IMR-90 (cell line): ENCODE measurements at regions not wholly inside any gene's neighbourhood (a gene's known extent, or its start where the extent isn't known, plus 50 kb on each side); places are given as distances from the start of the nearest gene placed in this dataset.

Experiments
- ATAC-seq: fragments of 200-7000 bp; cut with Tn5 transposase; 2 replicates; pipeline ENCODE4 v1.9.1; 2020; ENCODE audit warnings: low read depth, mild to moderate bottlenecking, moderate library complexity
- BruUV-seq: library from RNA; stranded (reverse); fragments of 400-500 nt; replicated peaks from 2 replicates; lab custom pipeline; 2021; lab: Mats Ljungman, UMichigan
- CTCF ChIA-PET: fragments of 300-600 bp; formaldehyde crosslinking; extraction: SDS; loops from one replicate; lab custom pipeline; 2021; ENCODE audit warnings: antibody characterized with exemption; lab: Yijun Ruan, JAX
- POLR2A ChIA-PET: fragments of 300-600 bp; sonication (Branson Sonifier 250); formaldehyde crosslinking; loops from one replicate; lab custom pipeline; 2022; ENCODE audit warnings: antibody characterized with exemption; ENCODE audit not compliant: unreplicated experiment; lab: Charles Lee
- DNase-seq: peaks from one replicate; pipeline ENCODE4 v3.0.0; 2013
- H2AFZ ChIP-seq: replicated peaks from 2 replicates; pipeline ENCODE3; 2013; ENCODE audit warnings: low read length, mild to moderate bottlenecking; ENCODE audit not compliant: poor library complexity
- H2AK5ac ChIP-seq: 2 replicates; pipeline ENCODE4 v1.6.1; 2013; ENCODE audit warnings: low read depth, low read length, inconsistent platforms
- H2AK9ac ChIP-seq: replicated peaks from 2 replicates; pipeline ENCODE3; 2013; ENCODE audit warnings: mild to moderate bottlenecking, low read depth, low read length, moderate library complexity; ENCODE audit not compliant: poor library complexity
- H2BK120ac ChIP-seq: 2 replicates; pipeline ENCODE4 v1.6.1; 2013; ENCODE audit warnings: low read depth, low read length, inconsistent platforms
- H2BK15ac ChIP-seq: 3 replicates; pipeline ENCODE4 v1.6.1; 2013; ENCODE audit warnings: low read depth, low read length, inconsistent platforms
- H2BK20ac ChIP-seq: 2 replicates; pipeline ENCODE4 v1.6.1; 2013; ENCODE audit warnings: low read depth, mild to moderate bottlenecking, inconsistent platforms, low read length, moderate library complexity
- H2BK5ac ChIP-seq: 2 replicates; pipeline ENCODE4 v1.6.1; 2013; ENCODE audit warnings: mild to moderate bottlenecking, low read depth, low read length, inconsistent platforms; ENCODE audit not compliant: poor library complexity, severe bottlenecking
- H3K14ac ChIP-seq: replicated peaks from 2 replicates; pipeline ENCODE4 v1.6.1; 2013; ENCODE audit warnings: low read depth, low read length, inconsistent platforms
- H3K18ac ChIP-seq: 2 replicates; pipeline ENCODE4 v1.6.1; 2013; ENCODE audit warnings: low read depth, low read length, control low read depth
- H3K23ac ChIP-seq: 2 replicates; pipeline ENCODE4 v1.6.1; 2013; ENCODE audit warnings: low read depth, low read length, inconsistent platforms
- H3K27ac ChIP-seq: 2 replicates; pipeline ENCODE4 v1.5.1; 2013; ENCODE audit warnings: mild to moderate bottlenecking, control low read depth, low read length; ENCODE audit not compliant: insufficient read depth
- H3K27me3 ChIP-seq: 2 replicates; pipeline ENCODE4 v1.6.1; 2013; ENCODE audit warnings: low read length; ENCODE audit not compliant: control insufficient read depth, insufficient read depth
- H3K36me3 ChIP-seq: 2 replicates; pipeline ENCODE4 v1.6.1; 2013; ENCODE audit warnings: low read length, mixed read lengths; ENCODE audit not compliant: control insufficient read depth, insufficient read depth
- H3K4ac ChIP-seq: 2 replicates; pipeline ENCODE4 v1.6.1; 2013; ENCODE audit warnings: low read depth, low read length, inconsistent platforms
- H3K4me1 ChIP-seq: 2 replicates; pipeline ENCODE4 v1.6.1; 2013; ENCODE audit warnings: low read length, mixed read lengths; ENCODE audit not compliant: control insufficient read depth, insufficient read depth
- H3K4me2 ChIP-seq: 2 replicates; pipeline ENCODE4 v1.6.1; 2013; ENCODE audit warnings: low read depth, mild to moderate bottlenecking, control low read depth, low read length, moderate library complexity
- H3K4me3 ChIP-seq: 2 replicates; pipeline ENCODE4 v1.5.1; 2013; ENCODE audit warnings: low read depth, mild to moderate bottlenecking, control low read depth, low read length, moderate library complexity; ENCODE audit not compliant: insufficient read depth
- H3K56ac ChIP-seq: 2 replicates; pipeline ENCODE4 v1.6.1; 2013; ENCODE audit warnings: low read length, inconsistent platforms; ENCODE audit not compliant: insufficient read depth; ENCODE audit errors: extremely low read depth
- H3K79me1 ChIP-seq, 2 experiments: 2 replicates each; pipeline ENCODE4 v1.6.1; 2013; ENCODE audit warnings: low read length in 2 of 2, inconsistent platforms in 1 of 2, low read depth in 1 of 2
- H3K9ac ChIP-seq: 2 replicates; pipeline ENCODE4 v1.6.1; 2013; ENCODE audit warnings: low read depth, low read length, control low read depth
- H3K9me1 ChIP-seq: 2 replicates; pipeline ENCODE4 v1.6.1; 2013; ENCODE audit warnings: low read length, inconsistent platforms; ENCODE audit not compliant: insufficient read depth
- H3K9me3 ChIP-seq: 2 replicates; pipeline ENCODE4 v1.6.1; 2013; ENCODE audit warnings: low read length; ENCODE audit not compliant: control insufficient read depth, insufficient read depth
- H4K20me1 ChIP-seq: 2 replicates; pipeline ENCODE4 v1.6.1; 2013; ENCODE audit warnings: low read length, inconsistent platforms; ENCODE audit not compliant: insufficient read depth
- H4K5ac ChIP-seq: 2 replicates; pipeline ENCODE4 v1.6.1; 2013; ENCODE audit warnings: mild to moderate bottlenecking, low read depth, low read length, control low read depth
- H4K8ac ChIP-seq, 2 experiments: 2 replicates each; pipeline ENCODE4 v1.6.1; 2013; ENCODE audit warnings: low read depth in 2 of 2, low read length in 2 of 2, control low read depth in 1 of 2, inconsistent platforms in 1 of 2
- H4K91ac ChIP-seq: 2 replicates; pipeline ENCODE4 v1.6.1; 2013; ENCODE audit warnings: low read depth, low read length, inconsistent platforms; ENCODE audit not compliant: insufficient read depth
- SMC3 ChIP-seq: fragments of 150-350 bp; IDR thresholded peaks from 2 replicates; pipeline ENCODE4 v1.6.1; 2016; ENCODE audit warnings: low read depth, mild to moderate bottlenecking, antibody characterized with exemption, low read length, moderate library complexity
- WGBS, 2 experiments: methylation state at CpG; one replicate each; pipeline versions ENCODE4 v1.1.5 to v1.1.7; 2013; ENCODE audit warnings: missing lambda C conversion rate in 2 of 2; ENCODE audit not compliant: insufficient read length in 1 of 2; ENCODE audit errors: extremely low coverage in 2 of 2; 5-methylcytosine and 5-hydroxymethylcytosine counted together
- dilution Hi-C: fragments of 300-500 bp; cut with HindIII; formaldehyde crosslinking; loops from one replicate; pipeline ENCODE4 v1.14.3; 2018; ENCODE audit warnings: low sequenced_read_pairs; ENCODE audit not compliant: unreplicated experiment
- in situ Hi-C: fragments of 300-500 bp; cut with MboI; formaldehyde crosslinking; loops from 3 replicates; pipeline ENCODE4 v1.14.3; 2019; ENCODE audit warnings: low sequenced_read_pairs, inconsistent platforms, mixed read lengths
- intact Hi-C: fragments of 100-400 bp; cut with micrococcal nuclease; formaldehyde crosslinking; loops from 2 replicates; pipeline ENCODE4 v1.10.0; 2022

GRCh38 chr21:20644552-20644951 is 353.7 kb upstream of the NCAM2 start:
- intact Hi-C loops, result no loop called here
- H3K23ac ChIP-seq, result no peak overlapping the region
- H3K36me3 ChIP-seq, result no peaks in the 10 kb centered on the region
- H3K4me1 ChIP-seq, result no peaks in the 10 kb centered on the region
- CTCF ChIA-PET, result no interaction called here
- peaks cover 16% of the 10 kb centered on the region for H3K9me3 ChIP-seq
- no peak overlapping the region for H2AFZ ChIP-seq
- H2BK15ac ChIP-seq, result no peak overlapping the region
- H4K20me1 ChIP-seq, result no peaks in the 10 kb centered on the region
- DNase-seq, result no peak
- no peak overlapping the region for H4K8ac ChIP-seq
- no peak overlapping the region for H3K9ac ChIP-seq
- H4K5ac ChIP-seq, result no peak overlapping the region
- no CpG with 5 or more reads among the region's 2 CpGs for WGBS, 2 experiments
- no peak overlapping the region for H2BK20ac ChIP-seq
- no peak overlapping the region for H3K14ac ChIP-seq
- H2AK5ac ChIP-seq, result no peak overlapping the region
- no TSS peak for BruUV-seq
- H3K4me3 ChIP-seq, result no peak overlapping the region
- no peak overlapping the region for H2BK5ac ChIP-seq
- H3K4ac ChIP-seq, result no peak overlapping the region
- H3K27ac ChIP-seq, result no peak overlapping the region
- no peak overlapping the region for H2AK9ac ChIP-seq
- in situ Hi-C loops, result no loop called here
- dilution Hi-C loops, result no loop called here
- POLR2A ChIA-PET, result no interaction called here
- H3K4me2 ChIP-seq, result no peak overlapping the region
- H3K27me3 ChIP-seq, result no peaks in the 10 kb centered on the region
- TF ChIP-seq SMC3, result no peak
- H3K79me1 ChIP-seq, result no peaks in the 10 kb centered on the region
- H2BK120ac ChIP-seq, result no peak overlapping the region
- no peak overlapping the region for H4K91ac ChIP-seq
- ATAC-seq, result no peak
- no peaks in the 10 kb centered on the region for H3K9me1 ChIP-seq
- no peak overlapping the region for H3K18ac ChIP-seq
- no peak overlapping the region for H3K56ac ChIP-seq
